HFFc6 (cell line): ENCODE measurements at regions not wholly inside any gene's neighbourhood (a gene's known extent, or its start where the extent isn't known, plus 50 kb on each side); places are given as distances from the start of the nearest gene placed in this dataset.

Experiments used
- DNase-seq: peaks from one replicate; pipeline ENCODE4 v3.0.0-alpha.2; 2018
- H3K27ac Mint-ChIP-seq: 2 replicates; pipeline ENCODE4 v1.8.0; 2020; ENCODE audit warnings: mild to moderate bottlenecking, mixed read lengths
- H3K27me3 Mint-ChIP-seq: 2 replicates; pipeline ENCODE4 v1.8.0; 2021; ENCODE audit warnings: mild to moderate bottlenecking, moderate library complexity, mixed read lengths; ENCODE audit not compliant: insufficient read depth
- H3K36me3 Mint-ChIP-seq: 2 replicates; pipeline ENCODE4 v1.8.0; 2021; ENCODE audit warnings: low read depth, mixed read lengths
- H3K4me1 Mint-ChIP-seq: 2 replicates; pipeline ENCODE4 v1.8.0; 2020; ENCODE audit warnings: low read depth, mixed read lengths
- H3K4me3 Mint-ChIP-seq: 2 replicates; pipeline ENCODE4 v1.8.0; 2020; ENCODE audit warnings: mild to moderate bottlenecking, moderate library complexity, mixed read lengths
- H3K9me3 Mint-ChIP-seq: 2 replicates; pipeline ENCODE4 v1.8.0; 2020; ENCODE audit warnings: mild to moderate bottlenecking, mixed read lengths
- TF ChIP-seq, protein P1 (sequence below): fragments of 200-600 bp; sonication (generic); IDR thresholded peaks from 2 replicates; pipeline ENCODE4 v1.5.0; 2021; ENCODE audit warnings: antibody characterized with exemption, mild to moderate bottlenecking

DNA sequence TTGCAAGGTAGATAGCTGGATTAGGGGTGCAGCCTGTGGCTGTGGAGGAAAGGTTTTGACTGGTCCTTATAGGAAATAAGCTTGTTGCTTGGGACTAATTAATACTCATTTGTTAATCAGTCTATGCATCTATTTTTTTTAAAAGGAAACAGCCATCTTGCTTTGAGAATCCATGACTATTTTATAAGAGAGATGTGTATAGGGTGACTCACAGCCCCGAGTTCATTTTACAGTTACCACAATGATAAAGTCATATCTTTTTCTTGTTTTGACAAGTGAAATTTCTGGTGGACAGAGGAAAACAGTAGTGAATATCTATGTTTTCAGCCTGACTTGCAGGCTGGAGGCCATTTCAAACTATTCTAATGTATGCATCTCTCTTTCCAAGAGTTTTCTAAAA is 193.5 kb upstream of the CCDC68 start:
- no peak overlapping the region for H3K27ac Mint-ChIP-seq
- peaks cover 15% of the 10 kb centered on the region for H3K4me1 Mint-ChIP-seq
- TF ChIP-seq, protein P1, sequence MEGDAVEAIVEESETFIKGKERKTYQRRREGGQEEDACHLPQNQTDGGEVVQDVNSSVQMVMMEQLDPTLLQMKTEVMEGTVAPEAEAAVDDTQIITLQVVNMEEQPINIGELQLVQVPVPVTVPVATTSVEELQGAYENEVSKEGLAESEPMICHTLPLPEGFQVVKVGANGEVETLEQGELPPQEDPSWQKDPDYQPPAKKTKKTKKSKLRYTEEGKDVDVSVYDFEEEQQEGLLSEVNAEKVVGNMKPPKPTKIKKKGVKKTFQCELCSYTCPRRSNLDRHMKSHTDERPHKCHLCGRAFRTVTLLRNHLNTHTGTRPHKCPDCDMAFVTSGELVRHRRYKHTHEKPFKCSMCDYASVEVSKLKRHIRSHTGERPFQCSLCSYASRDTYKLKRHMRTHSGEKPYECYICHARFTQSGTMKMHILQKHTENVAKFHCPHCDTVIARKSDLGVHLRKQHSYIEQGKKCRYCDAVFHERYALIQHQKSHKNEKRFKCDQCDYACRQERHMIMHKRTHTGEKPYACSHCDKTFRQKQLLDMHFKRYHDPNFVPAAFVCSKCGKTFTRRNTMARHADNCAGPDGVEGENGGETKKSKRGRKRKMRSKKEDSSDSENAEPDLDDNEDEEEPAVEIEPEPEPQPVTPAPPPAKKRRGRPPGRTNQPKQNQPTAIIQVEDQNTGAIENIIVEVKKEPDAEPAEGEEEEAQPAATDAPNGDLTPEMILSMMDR: no peak
- H3K27me3 Mint-ChIP-seq: peaks cover 15% of the 10 kb centered on the region
- no peaks in the 10 kb centered on the region for H3K36me3 Mint-ChIP-seq
- no peaks in the 10 kb centered on the region for H3K9me3 Mint-ChIP-seq
- H3K4me3 Mint-ChIP-seq: no peak overlapping the region
- peak; percentile 21 for DNase-seq

DNA sequence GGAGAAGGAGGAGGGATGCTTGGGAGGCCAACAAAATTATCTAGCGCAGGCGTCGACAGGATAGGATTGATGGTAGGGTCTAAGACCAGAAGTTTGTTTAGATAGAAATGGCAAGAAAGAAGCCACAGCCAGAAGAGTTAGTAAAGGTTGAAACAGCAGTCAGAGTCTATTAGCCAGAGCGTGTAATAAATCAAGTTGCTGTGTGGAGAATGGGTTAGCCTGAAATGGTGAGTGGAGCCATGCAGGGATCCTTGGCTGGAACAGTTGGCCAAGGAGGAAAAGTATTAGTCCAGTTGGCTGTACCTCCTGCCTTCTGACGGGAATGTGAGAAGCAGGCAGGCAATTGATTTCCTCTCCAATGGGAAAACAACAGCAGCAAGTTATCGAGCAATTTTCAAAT is 190.7 kb upstream of the CCDC68 start:
- no peak for DNase-seq

DNA sequence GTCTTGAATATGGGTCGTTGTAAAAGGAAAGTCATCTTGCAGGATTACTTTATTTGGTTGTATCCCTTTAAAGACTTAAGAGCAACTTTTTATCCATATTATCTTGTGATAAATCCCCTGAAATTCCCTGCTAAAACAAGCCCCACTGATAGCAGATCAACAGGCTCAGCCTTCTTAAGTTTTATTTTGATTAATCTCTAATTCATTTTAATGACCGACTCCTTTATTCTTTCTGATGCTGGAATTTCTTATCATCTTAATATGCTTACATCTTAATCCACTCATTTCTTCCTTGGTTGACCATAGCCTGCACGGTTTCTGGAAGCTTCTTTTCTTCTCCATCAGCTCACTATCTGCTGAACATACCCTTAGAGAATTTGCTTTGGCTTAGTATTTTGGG is 188.5 kb upstream of the CCDC68 start:
- peaks cover 5% of the 10 kb centered on the region for H3K9me3 Mint-ChIP-seq
- TF ChIP-seq, protein P1: no peak
- H3K4me3 Mint-ChIP-seq: no peak overlapping the region
- peaks cover 5% of the 10 kb centered on the region for H3K4me1 Mint-ChIP-seq
- no peak for DNase-seq
- H3K27me3 Mint-ChIP-seq: peaks cover 11% of the 10 kb centered on the region
- no peaks in the 10 kb centered on the region for H3K36me3 Mint-ChIP-seq
- no peak overlapping the region for H3K27ac Mint-ChIP-seq

More for the DNA sequence above, 190.7 kb upstream of the CCDC68 start:
- H3K27me3 Mint-ChIP-seq: peaks cover 12% of the 10 kb centered on the region
- no peaks in the 10 kb centered on the region for H3K36me3 Mint-ChIP-seq
- no peaks in the 10 kb centered on the region for H3K9me3 Mint-ChIP-seq
- no peak overlapping the region for H3K27ac Mint-ChIP-seq
- TF ChIP-seq, protein P1: no peak
- no peak overlapping the region for H3K4me3 Mint-ChIP-seq
- peaks cover 15% of the 10 kb centered on the region for H3K4me1 Mint-ChIP-seq

DNA sequence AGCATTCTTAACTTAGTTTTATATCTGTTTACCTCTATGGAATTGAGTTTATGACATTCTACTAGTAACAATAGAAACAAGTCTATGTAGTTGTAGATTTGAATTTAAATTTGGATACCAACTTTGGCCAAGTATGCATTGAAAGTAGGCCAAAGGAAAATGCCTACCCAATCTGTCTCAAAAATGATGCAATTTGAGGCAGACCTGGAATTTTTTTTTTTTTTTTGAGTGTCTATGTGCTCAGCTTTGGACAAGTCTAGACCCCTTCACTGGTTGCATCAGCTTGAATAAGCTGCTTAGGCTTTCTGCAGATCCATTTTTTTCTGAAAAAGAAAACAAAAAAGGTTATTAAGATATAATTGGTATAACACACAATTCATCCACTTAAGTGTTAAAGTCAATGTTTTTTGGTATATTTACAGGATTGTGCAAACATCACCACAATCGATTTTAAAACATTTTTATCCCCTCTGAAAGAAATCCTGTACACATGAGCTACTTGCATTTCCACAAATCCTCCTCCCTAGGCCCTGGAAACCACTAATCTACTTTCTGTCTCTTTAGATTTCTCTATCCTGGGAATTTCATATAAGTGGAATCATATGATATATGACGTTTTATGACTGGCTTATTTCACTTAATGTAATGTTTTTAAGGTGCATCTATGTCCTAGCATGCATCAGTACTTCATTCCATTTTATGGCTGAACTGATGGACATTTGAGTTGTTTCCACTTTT is 185.1 kb upstream of the CCDC68 start:
- H3K4me3 Mint-ChIP-seq: no peak overlapping the region
- TF ChIP-seq, protein P1: no peak
- H3K27ac Mint-ChIP-seq: no peak overlapping the region
- no peaks in the 10 kb centered on the region for H3K36me3 Mint-ChIP-seq
- no peak for DNase-seq
- peaks cover 11% of the 10 kb centered on the region for H3K27me3 Mint-ChIP-seq
- H3K4me1 Mint-ChIP-seq: no peaks in the 10 kb centered on the region
- peaks cover 5% of the 10 kb centered on the region for H3K9me3 Mint-ChIP-seq

DNA sequence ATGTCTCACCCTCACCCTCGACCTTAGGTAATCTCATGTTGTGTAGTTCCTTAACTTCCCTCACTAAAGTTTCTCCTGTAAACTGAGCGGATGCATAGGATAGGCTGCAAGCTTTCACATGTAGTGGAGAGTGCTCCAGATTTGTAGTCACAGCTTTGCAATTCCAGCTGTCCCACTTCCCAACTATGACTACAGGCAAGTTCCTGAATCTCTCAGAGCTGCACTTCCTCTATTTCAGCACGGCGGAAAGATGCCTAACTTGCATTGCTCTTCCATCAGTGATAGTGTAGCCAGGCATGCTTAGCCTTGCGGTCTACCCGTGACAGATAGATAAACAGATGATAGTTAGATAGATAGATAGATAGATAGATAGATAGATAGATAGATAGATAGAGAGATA is 183.1 kb upstream of the CCDC68 start:
- Mint-ChIP-seq H3K27ac (no peak overlapping the region), H3K4me1 (peaks cover 5% of the 10 kb centered on the region), H3K9me3 (peaks cover 5% of the 10 kb centered on the region), H3K27me3 (peaks cover 14% of the 10 kb centered on the region), H3K36me3 (no peaks in the 10 kb centered on the region), H3K4me3 (no peak overlapping the region)
- DNase-seq: no peak
- TF ChIP-seq, protein P1: no peak
